CD4-positive, alpha-beta memory T cell (primary cell): ENCODE measurements at regions not wholly inside any gene's neighbourhood (a gene's known extent, or its start where the extent isn't known, plus 50 kb on each side); places are given as distances from the start of the nearest gene placed in this dataset.

ENCODE experiments used
- CTCF ChIA-PET: fragments of 350-600 bp; sonication (Branson Sonifier 250); formaldehyde crosslinking; loops from one replicate; lab custom pipeline; 2021; ENCODE audit warnings: inconsistent platforms; ENCODE audit not compliant: partially characterized antibody; lab: Charles Lee
- POLR2A ChIA-PET: fragments of 350-600 bp; sonication (Branson Sonifier 250); formaldehyde crosslinking; loops from one replicate; lab custom pipeline; 2021; ENCODE audit not compliant: partially characterized antibody; lab: Charles Lee
- DNase-seq, 5 donors: peaks; one replicate each; pipeline versions ENCODE4 v3.0.0 to v3.0.0-alpha.2; 2020 to 2022; ENCODE audit warnings: mixed read lengths in 1 of 5
- H3K27ac ChIP-seq: one replicate; pipeline ENCODE4 v1.7.0; 2013; ENCODE audit warnings: low read depth, low read length
- H3K27me3 ChIP-seq: 2 replicates; pipeline ENCODE4 v1.7.0; 2013; ENCODE audit warnings: mild to moderate bottlenecking, low read length, moderate library complexity; ENCODE audit not compliant: insufficient read depth
- H3K36me3 ChIP-seq: 2 replicates; pipeline ENCODE4 v1.7.0; 2013; ENCODE audit warnings: mild to moderate bottlenecking, low read length, moderate library complexity; ENCODE audit not compliant: insufficient read depth
- H3K4me1 ChIP-seq: 2 replicates; pipeline ENCODE4 v1.7.0; 2013; ENCODE audit warnings: mild to moderate bottlenecking, low read length, moderate library complexity; ENCODE audit not compliant: insufficient read depth
- H3K4me3 ChIP-seq, 2 donors: one replicate each; pipeline ENCODE4 v1.7.0; 2013; ENCODE audit warnings: low read length in 2 of 2, mild to moderate bottlenecking in 1 of 2
- H3K9me3 ChIP-seq, 2 donors: one replicate each; pipeline ENCODE4 v1.7.0; 2013; ENCODE audit warnings: low read length in 2 of 2, control low read depth in 1 of 2; ENCODE audit not compliant: control insufficient read depth in 1 of 2
- H3K27ac Mint-ChIP-seq, 7 donors: one replicate each; pipeline ENCODE4 v1.8.0; 2020 to 2021; ENCODE audit warnings: mixed read lengths in 7 of 7, mild to moderate bottlenecking in 6 of 7, inconsistent platforms in 3 of 7, moderate library complexity in 3 of 7
- H3K27me3 Mint-ChIP-seq, 2 donors: one replicate each; pipeline ENCODE4 v1.8.0; 2020 to 2021; ENCODE audit warnings: mixed read lengths in 2 of 2
- H3K36me3 Mint-ChIP-seq, 2 donors: one replicate each; pipeline ENCODE4 v1.8.0; 2020 to 2021; ENCODE audit warnings: mixed read lengths in 2 of 2, inconsistent platforms in 1 of 2, mild to moderate bottlenecking in 1 of 2
- H3K4me1 Mint-ChIP-seq, 4 donors: one replicate each; pipeline ENCODE4 v1.8.0; 2020 to 2021; ENCODE audit warnings: mixed read lengths in 4 of 4, mild to moderate bottlenecking in 1 of 4
- H3K4me3 Mint-ChIP-seq, 8 donors: one replicate each; pipeline ENCODE4 v1.8.0; 2020 to 2021; ENCODE audit warnings: mixed read lengths in 8 of 8, mild to moderate bottlenecking in 7 of 8, moderate library complexity in 6 of 8, inconsistent platforms in 3 of 8
- H3K9me3 Mint-ChIP-seq, 8 donors: one replicate each; pipeline ENCODE4 v1.8.0; 2020 to 2021; ENCODE audit warnings: mixed read lengths in 8 of 8, mild to moderate bottlenecking in 5 of 8, inconsistent platforms in 3 of 8, moderate library complexity in 1 of 8
- intact Hi-C: fragments of 100-400 bp; cut with micrococcal nuclease; formaldehyde crosslinking; loops from one replicate; pipeline ENCODE4 v1.15.1; 2023

DNA sequence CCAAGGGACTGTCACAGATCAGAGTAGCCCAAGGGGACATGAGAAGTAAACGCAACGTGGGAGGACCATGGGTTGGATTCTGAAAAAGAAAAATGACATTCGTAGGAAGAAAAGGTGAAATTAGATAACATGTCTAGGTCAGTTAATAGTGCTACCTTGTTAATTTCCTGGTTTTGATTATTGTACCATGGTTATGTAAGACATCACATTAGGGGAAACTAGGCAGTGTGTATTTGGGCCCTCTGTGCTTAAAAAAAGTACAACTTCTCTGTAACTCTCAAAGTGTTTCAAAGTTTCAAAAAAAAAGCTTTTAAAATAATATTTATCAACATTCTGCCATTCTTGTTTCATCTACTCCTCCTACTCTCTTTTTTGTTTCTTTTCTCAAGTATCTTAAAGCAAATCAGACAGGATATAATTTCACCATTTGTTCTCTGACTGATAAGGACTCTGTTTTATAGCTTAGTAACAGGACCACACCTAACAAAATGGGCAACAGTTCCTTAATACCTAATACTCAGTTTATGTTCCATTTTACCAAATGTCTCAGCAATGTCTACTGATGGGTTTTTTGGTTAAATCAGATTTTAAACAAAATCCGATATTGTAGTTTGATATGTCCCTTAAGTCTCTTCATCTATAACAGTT lies 97.1 kb upstream of the PLCB4 start:
- H3K9me3 Mint-ChIP-seq = peaks cover 0 to 13% (median 3%) of the 10 kb centered on the region in 8 donors
- POLR2A ChIA-PET = no interaction called here
- H3K4me1 Mint-ChIP-seq = no peaks in the 10 kb centered on the region
- Histone ChIP-seq H3K27ac (no peak overlapping the region), H3K4me1 (no peaks in the 10 kb centered on the region), H3K27me3 (no peaks in the 10 kb centered on the region), H3K9me3 (no peaks in the 10 kb centered on the region), H3K4me3 (no peak overlapping the region), H3K36me3 (no peaks in the 10 kb centered on the region)
- no peak overlapping the region for H3K4me3 Mint-ChIP-seq
- intact Hi-C loops = no loop called here
- CTCF ChIA-PET = interaction anchor here (0.7 kb wide), 1 partner anchor 984 kb away, joined by 3 read pairs; no protein-coding TSS in a partner anchor
- no peak overlapping the region for H3K27ac Mint-ChIP-seq
- DNase-seq = no peak
- H3K27me3 Mint-ChIP-seq = no peaks in the 10 kb centered on the region
- H3K36me3 Mint-ChIP-seq = no peaks in the 10 kb centered on the region

DNA sequence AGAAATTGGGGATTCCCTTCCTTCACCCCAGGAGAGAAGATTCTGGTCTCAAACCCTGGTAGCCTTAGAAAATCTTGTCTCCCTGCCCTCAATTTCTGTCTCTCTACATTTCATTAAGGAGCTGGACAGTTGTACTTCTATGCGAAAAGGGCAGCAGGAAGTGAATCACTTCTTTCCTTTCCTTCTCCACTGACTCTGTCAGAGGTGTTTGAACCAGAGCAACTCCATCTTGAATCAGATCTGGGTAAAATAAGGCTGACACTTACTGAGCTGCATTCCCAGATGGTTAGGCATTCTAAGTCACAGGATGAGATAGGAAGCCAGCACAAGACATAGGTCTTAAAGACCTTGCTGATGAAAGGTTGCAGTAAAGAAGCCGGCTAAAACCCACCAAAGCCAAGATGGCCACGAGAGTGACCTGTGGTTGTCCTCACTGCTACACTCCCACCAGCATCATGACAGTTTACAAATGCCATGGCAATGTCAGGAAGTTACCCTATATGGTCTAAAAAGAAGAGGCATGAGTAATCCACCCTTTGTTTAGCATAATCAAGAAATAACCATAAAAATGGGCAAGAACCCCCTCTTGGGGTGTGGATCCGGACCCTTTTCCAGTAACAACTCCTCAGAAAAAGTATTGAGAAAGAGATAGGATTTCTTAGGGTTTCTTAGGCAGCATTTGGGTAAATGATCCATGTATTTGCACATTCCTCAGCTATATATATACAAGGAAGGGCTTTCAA lies 95.8 kb upstream of the PLCB4 start:
- Mint-ChIP-seq H3K27me3 (no peaks in the 10 kb centered on the region), H3K27ac (no peak overlapping the region)
- CTCF ChIA-PET = no interaction called here

GRCh38 chr20:8974009-8974708 lies 94.7 kb upstream of the PLCB4 start:
- Mint-ChIP-seq H3K27ac (no peak overlapping the region), H3K4me1 (no peaks in the 10 kb centered on the region), H3K9me3 (peaks cover 0 to 8% (median 2%) of the 10 kb centered on the region in 8 donors), H3K4me3 (no peak overlapping the region), H3K27me3 (no peaks in the 10 kb centered on the region), H3K36me3 (no peaks in the 10 kb centered on the region)
- ChIA-PET CTCF (no interaction called here), POLR2A (no interaction called here)
- intact Hi-C loops = no loop called here
- Histone ChIP-seq H3K9me3 (no peaks in the 10 kb centered on the region), H3K4me1 (no peaks in the 10 kb centered on the region), H3K27me3 (no peaks in the 10 kb centered on the region), H3K36me3 (no peaks in the 10 kb centered on the region), H3K27ac (no peak overlapping the region), H3K4me3 (no peak overlapping the region)
- no peak for DNase-seq

More for the DNA sequence above, 95.8 kb upstream of the PLCB4 start:
- Mint-ChIP-seq H3K9me3 (peaks cover 0 to 8% (median 3%) of the 10 kb centered on the region in 8 donors), H3K36me3 (no peaks in the 10 kb centered on the region), H3K4me1 (no peaks in the 10 kb centered on the region), H3K4me3 (no peak overlapping the region)
- Histone ChIP-seq H3K4me1 (no peaks in the 10 kb centered on the region), H3K27me3 (no peaks in the 10 kb centered on the region), H3K4me3 (no peak overlapping the region), H3K36me3 (no peaks in the 10 kb centered on the region), H3K9me3 (no peaks in the 10 kb centered on the region), H3K27ac (no peak overlapping the region)
- POLR2A ChIA-PET = no interaction called here
- intact Hi-C loops = no loop called here
- DNase-seq = no peak

GRCh38 chr20:8981482-8981881 lies 87.4 kb upstream of the PLCB4 start:
- intact Hi-C loops = no loop called here
- Mint-ChIP-seq H3K27me3 (no peaks in the 10 kb centered on the region), H3K9me3 (peaks cover 0 to 2% (median 0%) of the 10 kb centered on the region in 8 donors), H3K4me1 (no peaks in the 10 kb centered on the region), H3K4me3 (no peak overlapping the region), H3K27ac (no peak overlapping the region), H3K36me3 (no peaks in the 10 kb centered on the region)
- no peak overlapping the region for H3K27ac ChIP-seq
- DNase-seq = no peak
- H3K36me3 ChIP-seq = no peaks in the 10 kb centered on the region
- ChIA-PET CTCF (no interaction called here), POLR2A (no interaction called here)
- no peaks in the 10 kb centered on the region for H3K4me1 ChIP-seq
- H3K4me3 ChIP-seq = no peak overlapping the region
- no peaks in the 10 kb centered on the region for H3K27me3 ChIP-seq
- no peaks in the 10 kb centered on the region for H3K9me3 ChIP-seq

DNA sequence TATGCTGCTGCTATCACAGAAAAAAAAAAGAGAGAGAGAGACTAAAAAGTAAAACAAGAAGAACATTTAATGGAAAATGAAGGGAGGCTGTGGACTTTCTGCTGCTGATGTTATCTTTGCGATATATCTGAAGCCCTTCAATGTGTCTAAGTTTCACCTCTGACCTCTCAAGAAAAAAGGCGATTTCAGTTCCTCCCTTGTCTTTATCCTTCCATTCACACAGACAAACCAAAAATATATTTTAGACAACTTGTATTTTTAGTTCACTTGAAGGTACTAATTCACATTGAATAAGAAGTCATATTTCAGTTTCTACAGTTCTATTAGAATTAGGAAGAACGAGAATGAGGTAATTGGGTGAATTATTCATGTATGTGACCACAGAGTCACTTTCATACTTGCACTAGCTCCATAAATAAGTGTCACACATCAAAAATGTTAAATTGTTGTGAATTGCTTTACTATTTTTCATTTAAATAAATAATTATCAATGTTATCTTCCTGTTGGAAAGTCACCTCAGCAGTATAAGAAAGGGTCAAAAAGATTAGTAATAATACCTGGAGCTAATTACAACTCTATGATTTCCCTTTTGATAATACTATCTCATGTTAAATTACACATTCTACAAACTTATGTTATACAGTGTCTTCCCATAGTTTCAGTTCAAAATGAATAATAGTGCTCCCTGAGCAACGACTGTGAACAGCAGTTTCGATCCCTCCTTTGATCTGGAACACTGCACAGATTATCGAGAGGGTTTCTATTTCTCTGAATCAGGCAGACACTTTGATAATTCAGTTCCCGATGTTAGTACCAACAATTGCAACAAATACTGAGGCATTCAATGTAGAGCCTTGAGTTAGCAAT lies 85.2 kb upstream of the PLCB4 start:
- no peak overlapping the region for H3K4me3 ChIP-seq
- Mint-ChIP-seq H3K4me3 (no peak overlapping the region), H3K27ac (no peak overlapping the region), H3K9me3 (peaks cover 0 to 4% (median 2%) of the 10 kb centered on the region in 8 donors), H3K4me1 (no peaks in the 10 kb centered on the region), H3K36me3 (no peaks in the 10 kb centered on the region), H3K27me3 (no peaks in the 10 kb centered on the region)
- H3K27ac ChIP-seq = no peak overlapping the region
- intact Hi-C loops = no loop called here
- H3K36me3 ChIP-seq = no peaks in the 10 kb centered on the region
- H3K4me1 ChIP-seq = no peaks in the 10 kb centered on the region
- no peaks in the 10 kb centered on the region for H3K9me3 ChIP-seq
- H3K27me3 ChIP-seq = no peaks in the 10 kb centered on the region
- ChIA-PET POLR2A (no interaction called here), CTCF (no interaction called here)
- DNase-seq = no peak

DNA sequence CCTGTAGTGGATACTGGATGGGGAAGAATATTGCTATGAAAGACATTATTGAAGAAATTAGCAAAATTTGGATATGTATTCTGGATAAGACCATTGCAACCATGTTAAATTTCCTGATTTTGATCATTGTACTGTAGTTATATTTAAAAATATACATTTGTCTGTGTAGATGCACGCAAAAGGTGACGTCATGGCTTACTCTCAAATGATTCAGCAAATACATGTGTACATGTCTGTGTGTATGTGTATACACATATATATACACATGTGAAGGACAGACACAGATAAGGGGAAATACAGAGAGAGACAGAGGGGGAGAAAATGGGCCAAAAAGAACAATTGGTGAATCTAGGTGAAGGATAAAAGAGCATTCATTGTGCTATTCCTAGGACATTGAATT lies 82.3 kb upstream of the PLCB4 start:
- ChIA-PET CTCF (no interaction called here), POLR2A (no interaction called here)
- Mint-ChIP-seq H3K36me3 (no peaks in the 10 kb centered on the region), H3K9me3 (peaks cover 0 to 9% (median 3%) of the 10 kb centered on the region in 8 donors), H3K27me3 (no peaks in the 10 kb centered on the region), H3K4me3 (no peak overlapping the region), H3K4me1 (no peaks in the 10 kb centered on the region), H3K27ac (no peak overlapping the region)
- Histone ChIP-seq H3K9me3 (no peaks in the 10 kb centered on the region), H3K4me3 (no peak overlapping the region), H3K4me1 (no peaks in the 10 kb centered on the region), H3K36me3 (no peaks in the 10 kb centered on the region), H3K27me3 (no peaks in the 10 kb centered on the region), H3K27ac (no peak overlapping the region)
- DNase-seq = no peak
- intact Hi-C loops = no loop called here

GRCh38 chr20:8990770-8991169 lies 78.1 kb upstream of the PLCB4 start:
- Mint-ChIP-seq H3K4me3 (no peak overlapping the region), H3K27me3 (no peaks in the 10 kb centered on the region), H3K4me1 (no peaks in the 10 kb centered on the region), H3K27ac (no peak overlapping the region), H3K9me3 (peaks cover 0 to 9% (median 5%) of the 10 kb centered on the region in 8 donors), H3K36me3 (no peaks in the 10 kb centered on the region)
- intact Hi-C loops = no loop called here
- H3K27ac ChIP-seq = no peak overlapping the region
- no peak overlapping the region for H3K4me3 ChIP-seq
- H3K27me3 ChIP-seq = no peaks in the 10 kb centered on the region
- H3K9me3 ChIP-seq = no peaks in the 10 kb centered on the region
- ChIA-PET POLR2A (no interaction called here), CTCF (no interaction called here)
- H3K36me3 ChIP-seq = no peaks in the 10 kb centered on the region
- H3K4me1 ChIP-seq = no peaks in the 10 kb centered on the region
- DNase-seq = no peak
